Loucy (cell line): ENCODE measurements at regions not wholly inside any gene's neighbourhood (a gene's known extent, or its start where the extent isn't known, plus 50 kb on each side); places are given as distances from the start of the nearest gene placed in this dataset.

Experiments used
- EZH2phosphoT487 ChIP-seq: fragments of 200-600 bp; IDR thresholded peaks from 2 replicates; pipeline ENCODE4 v1.6.1; 2018; ENCODE audit warnings: antibody characterized with exemption, mild to moderate bottlenecking, moderate library complexity, borderline replicate concordance
- TF ChIP-seq, protein P1 (sequence below): fragments of 200-600 bp; sonication (generic); conservative IDR thresholded peaks from 2 replicates; pipeline ENCODE4 v1.5.1; 2014; ENCODE audit warnings: mild to moderate bottlenecking, antibody characterized with exemption, low read length

- TF ChIP-seq, protein P1, sequence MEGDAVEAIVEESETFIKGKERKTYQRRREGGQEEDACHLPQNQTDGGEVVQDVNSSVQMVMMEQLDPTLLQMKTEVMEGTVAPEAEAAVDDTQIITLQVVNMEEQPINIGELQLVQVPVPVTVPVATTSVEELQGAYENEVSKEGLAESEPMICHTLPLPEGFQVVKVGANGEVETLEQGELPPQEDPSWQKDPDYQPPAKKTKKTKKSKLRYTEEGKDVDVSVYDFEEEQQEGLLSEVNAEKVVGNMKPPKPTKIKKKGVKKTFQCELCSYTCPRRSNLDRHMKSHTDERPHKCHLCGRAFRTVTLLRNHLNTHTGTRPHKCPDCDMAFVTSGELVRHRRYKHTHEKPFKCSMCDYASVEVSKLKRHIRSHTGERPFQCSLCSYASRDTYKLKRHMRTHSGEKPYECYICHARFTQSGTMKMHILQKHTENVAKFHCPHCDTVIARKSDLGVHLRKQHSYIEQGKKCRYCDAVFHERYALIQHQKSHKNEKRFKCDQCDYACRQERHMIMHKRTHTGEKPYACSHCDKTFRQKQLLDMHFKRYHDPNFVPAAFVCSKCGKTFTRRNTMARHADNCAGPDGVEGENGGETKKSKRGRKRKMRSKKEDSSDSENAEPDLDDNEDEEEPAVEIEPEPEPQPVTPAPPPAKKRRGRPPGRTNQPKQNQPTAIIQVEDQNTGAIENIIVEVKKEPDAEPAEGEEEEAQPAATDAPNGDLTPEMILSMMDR = no peak
- TF ChIP-seq EZH2phosphoT487 = no peak
Observed at GRCh38 chr20:4335722-4336121, 86.6 kb upstream of the ADRA1D start.
